ENCODE measurements at regions not wholly inside any gene's neighbourhood (a gene's known extent, or its start where the extent isn't known, plus 50 kb on each side); places are given as distances from the start of the nearest gene placed in this dataset.

- TF ChIP-seq CBX8 (IDR thresholded peaks at IDR 0.05; ENCODE audit: borderline replicate concordance, extremely low read depth, low read depth, low read length, poor library complexity, severe bottlenecking) (no peak), ZNF592 (IDR thresholded peaks at IDR 0.05) (no peak), RBFOX2 (IDR thresholded peaks at IDR 0.05; ENCODE audit: low read depth, low read length) (no peak), HDAC1 (IDR thresholded peaks at IDR 0.05) (no peak), ZNF644 (tag; IDR thresholded peaks at IDR 0.05; ENCODE audit: low read depth) (no peak), JUNB (CRISPR knock-in tag; conservative IDR thresholded peaks at IDR 0.05) (no peak), ARID3A (IDR thresholded peaks at IDR 0.05; ENCODE audit: borderline replicate concordance, low read depth, low read length) (no peak), JUND (IDR thresholded peaks at IDR 0.05; ENCODE audit: borderline replicate concordance, low read depth, low read length) (no peak), JUND (tag; IDR thresholded peaks at IDR 0.05; ENCODE audit: borderline replicate concordance, low read depth, low read length) (no peak), FOXJ3 (CRISPR knock-in tag; IDR thresholded peaks at IDR 0.05) (no peak), ZNF696 (CRISPR knock-in tag; conservative IDR thresholded peaks at IDR 0.05) (no peak), ZNF830 (CRISPR knock-in tag; IDR thresholded peaks at IDR 0.05) (no peak), ZNF655 (CRISPR knock-in tag; IDR thresholded peaks at IDR 0.05) (no peak), ZNF316 (IDR thresholded peaks at IDR 0.05) (no peak)
Observed at GRCh38 chr5:112634166-112634565, 103.5 kb upstream of the APC start (continued).
